GM21360 (cell line): ENCODE measurements at regions not wholly inside any gene's neighbourhood (a gene's known extent, or its start where the extent isn't known, plus 50 kb on each side); places are given as distances from the start of the nearest gene placed in this dataset.

Experiments used
- ATAC-seq: cut with Tn5 transposase; IDR thresholded peaks from one replicate; pipeline ENCODE4 v1.9.1; 2021; ENCODE audit warnings: mild to moderate bottlenecking, moderate library complexity; ENCODE audit not compliant: unreplicated experiment

DNA sequence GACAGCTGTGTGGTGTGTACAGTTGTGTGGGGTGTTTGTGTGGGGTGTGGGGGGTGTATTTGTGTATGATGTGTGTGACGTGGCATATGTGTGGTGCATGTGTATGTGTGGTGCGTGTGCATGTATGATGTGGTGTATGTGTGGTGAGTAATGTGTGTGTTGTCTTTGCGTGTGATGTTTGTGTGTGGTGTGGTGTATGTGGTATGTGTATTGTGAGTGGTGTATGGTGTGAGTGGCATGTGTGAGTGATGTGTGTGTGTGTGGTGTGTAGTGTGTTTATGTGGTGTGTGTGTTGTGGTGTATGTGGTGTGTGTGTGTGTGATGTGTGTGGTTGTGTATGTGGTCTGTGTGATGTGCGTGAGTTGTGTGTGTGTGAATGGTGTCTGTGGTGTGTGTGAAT is 191.1 kb downstream of the MELK start:
- ATAC-seq, result no peak

DNA sequence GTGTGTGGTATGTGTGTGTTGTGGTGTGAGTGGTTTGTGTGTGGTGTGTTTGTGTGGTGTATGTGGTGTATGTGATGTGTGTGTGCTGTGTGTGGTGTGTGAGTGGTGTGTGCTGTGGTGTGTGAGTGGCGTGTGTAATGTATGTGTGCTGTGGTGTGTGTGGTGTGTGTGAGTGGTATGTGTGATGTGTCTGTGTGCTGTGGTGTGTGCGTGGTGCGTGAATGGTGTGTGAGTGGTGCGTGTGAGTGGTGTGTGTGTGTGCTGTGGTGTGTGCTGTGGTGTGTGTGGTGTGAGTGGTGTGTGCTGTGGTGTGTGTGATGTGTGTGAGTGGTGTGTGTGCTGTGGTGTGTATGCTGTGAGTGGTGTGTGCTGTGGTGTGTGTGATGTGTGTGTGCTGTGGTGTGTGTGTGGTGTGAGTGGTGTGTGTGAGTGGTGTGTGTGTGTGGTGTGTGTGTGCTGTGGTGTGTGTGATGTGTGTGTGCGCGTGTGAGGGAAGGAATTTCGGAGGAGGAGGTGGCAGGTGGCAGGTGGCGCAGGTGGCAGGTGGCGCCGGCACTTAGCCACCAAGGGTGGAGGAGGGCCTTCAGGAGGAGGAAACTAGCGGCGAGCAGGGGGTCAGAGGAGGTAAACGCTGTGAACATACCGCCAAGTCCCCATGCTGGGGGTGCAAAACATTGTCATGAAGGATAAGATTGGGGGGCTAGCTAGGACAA is 191.8 kb downstream of the MELK start:
- no peak for ATAC-seq

DNA sequence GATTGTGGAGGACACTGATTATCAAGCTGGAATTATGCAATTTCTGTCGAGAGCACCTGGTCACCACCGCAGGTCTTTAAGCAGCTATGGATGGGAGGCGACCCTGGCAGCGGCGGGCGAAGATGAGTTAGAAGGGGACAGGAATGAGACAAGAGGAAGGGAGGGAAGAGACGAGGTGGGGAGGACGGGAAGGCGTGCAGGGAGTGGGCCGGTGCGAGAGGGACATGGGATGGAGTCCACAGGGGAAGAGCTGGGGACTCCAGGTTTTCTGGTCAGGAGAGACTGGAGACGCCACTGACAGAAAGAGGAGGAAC is 192.3 kb downstream of the MELK start:
- no peak for ATAC-seq

DNA sequence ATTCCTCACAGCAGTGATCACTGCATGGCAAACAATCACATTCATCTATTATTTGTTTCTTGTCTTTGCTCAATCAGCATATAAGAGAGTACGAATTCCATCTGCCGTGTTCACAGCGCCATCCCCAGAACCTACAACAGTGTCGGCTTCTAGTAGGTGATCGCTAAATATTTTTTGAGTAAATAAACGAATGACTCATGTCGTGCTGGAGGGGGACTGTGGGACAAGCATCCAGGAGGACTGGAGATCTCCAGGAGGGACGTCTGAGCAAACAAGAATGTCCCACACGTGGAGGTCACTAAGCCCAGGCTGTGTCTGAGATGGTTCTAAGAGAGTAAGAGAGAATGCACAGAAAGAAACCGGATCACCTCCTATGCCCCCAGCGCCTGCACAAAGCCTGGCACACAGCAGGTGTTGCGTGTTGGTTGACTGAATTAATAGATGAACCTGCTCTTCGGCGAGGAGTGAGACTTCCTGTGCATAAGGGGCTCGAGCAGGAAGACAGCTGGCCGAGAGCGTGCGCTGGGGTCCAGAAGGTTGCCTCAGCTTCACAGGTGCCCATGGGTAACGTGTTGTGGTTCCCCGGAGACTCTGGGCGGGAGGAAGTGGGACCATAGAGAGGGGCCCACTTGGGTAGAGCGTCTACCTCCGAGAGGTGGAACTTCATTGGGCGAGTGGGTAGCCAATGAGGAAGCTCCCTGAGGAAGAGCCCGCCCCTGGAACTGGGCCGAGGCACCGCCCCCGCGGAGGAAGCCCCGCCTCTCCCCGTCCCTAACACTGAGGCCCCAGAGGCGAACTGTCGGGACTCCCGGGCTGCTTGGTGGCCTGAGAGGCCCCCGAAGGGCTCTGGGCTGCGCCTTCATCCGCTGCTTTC is 193.0 kb downstream of the MELK start:
- ATAC-seq, result peak; percentile 99

DNA sequence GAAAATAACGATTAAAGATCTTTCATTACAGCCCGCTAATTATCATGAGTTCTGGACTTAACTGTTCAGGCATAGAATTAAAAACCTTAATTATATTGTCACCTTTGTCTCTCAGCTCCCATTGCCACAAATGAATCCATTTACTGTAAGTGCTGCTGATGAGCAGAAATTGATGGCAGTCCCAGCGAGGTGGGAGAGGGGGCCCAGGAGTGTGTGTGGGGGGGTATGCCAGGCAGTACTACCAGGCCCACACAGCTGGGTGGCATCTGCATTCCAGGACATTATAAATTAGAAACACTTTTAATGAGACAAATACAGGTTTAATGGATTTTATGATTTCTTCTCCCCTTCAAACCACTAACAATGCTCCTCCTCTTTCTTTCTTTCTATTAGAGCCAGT is 196.0 kb downstream of the MELK start:
- no peak for ATAC-seq

DNA sequence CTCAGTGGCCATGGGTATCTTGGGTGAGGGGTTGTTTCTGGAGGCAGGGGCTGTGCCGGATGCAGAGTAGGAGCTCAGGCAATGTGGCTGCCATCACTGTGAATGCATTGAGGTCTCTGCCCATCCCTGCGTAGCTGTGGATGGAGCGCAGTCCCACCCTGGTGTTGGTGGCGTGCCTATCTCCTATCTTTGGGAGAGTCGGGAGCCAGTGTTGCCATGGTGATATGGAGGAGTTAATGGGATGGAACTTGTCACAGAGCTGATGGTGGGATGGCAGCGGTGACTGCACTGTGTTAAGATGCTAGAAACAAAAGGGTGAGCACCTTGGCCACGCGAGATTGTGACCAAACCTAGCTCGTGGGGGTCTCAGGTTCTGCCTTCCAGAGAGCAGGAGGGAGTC is 197.3 kb downstream of the MELK start:
- ATAC-seq, result no peak

DNA sequence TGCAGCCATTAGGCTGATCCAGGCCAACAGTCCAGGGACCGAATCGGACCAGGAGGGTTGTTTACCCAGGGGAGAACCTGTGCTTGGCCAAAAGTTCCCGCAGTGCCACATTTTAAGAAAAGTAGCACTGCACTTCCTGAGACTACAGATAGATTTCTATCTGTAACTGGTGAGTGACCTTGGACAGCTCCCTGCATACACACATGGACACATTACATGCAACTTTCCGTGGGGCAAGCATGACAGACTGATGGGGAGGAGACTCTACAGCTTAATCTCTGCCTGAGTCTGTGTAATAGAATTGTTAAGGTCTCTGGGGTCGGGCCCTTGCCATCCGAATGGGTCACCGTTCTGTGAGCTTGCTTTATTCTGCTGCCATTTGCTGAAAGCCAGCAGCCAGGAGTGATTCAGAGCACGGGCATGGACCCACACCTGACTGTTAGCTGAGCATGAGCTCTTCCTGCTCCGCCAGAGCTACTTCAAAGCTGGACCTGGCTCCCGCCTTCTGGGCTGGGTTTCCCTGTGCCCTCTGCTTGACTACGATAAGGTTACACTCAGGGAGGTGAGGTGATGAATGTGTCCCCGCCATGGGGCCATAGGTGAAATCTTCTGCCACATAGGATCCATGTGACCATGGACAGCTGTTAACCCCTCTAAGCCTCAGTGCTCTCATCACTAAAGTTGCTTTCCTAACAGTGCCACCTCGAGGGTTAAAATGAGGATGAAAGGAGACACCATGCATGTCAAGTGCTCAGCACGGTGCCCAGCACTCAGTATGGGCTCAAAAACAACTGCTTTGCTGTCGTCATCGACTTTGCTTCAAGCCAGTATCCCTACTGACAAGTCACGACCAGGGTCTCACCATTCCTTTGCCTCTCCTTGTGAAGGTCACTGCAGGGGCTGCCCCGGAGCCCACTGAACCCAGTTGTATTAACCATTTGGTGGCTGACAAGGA is 200.0 kb downstream of the MELK start:
- no peak for ATAC-seq

DNA sequence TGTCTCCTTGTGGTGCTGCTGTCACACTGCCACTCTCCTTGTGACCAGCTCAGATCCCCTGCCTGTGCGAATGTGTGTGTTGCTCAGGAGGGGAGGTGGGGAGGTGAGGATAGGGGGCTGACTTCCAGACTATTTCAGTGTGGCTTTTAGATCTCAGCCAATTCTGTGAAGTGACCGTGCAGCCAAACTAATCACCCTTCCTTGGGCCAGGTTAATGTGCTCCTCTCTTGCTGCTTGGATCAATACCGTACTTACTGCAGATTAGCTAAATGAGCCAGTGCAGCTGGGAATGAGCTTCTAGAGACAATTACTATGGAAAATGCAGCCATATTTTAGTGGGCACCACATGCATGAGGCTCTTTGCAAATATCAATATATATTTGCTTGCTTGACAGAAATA is 206.0 kb downstream of the MELK start:
- no peak for ATAC-seq

DNA sequence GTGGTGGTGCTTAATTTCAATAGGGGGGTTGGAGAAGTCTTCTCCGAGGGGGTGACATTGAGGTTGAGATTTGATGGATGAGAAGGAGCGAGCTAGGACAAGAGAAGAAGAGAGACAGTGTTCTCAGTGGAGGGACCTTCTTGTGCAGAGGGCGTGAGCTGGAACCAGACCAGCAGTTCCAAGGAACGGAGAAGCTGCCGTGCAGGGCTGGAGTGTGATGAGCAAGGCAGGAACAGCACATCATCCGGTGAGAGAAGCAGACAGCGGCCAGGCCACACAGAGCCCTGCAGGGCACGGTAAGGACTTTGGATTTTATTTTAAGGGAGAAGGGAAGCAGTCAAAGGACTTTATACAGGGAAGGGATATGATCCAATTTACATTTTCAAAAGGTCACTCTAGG is 206.9 kb downstream of the MELK start:
- no peak for ATAC-seq

DNA sequence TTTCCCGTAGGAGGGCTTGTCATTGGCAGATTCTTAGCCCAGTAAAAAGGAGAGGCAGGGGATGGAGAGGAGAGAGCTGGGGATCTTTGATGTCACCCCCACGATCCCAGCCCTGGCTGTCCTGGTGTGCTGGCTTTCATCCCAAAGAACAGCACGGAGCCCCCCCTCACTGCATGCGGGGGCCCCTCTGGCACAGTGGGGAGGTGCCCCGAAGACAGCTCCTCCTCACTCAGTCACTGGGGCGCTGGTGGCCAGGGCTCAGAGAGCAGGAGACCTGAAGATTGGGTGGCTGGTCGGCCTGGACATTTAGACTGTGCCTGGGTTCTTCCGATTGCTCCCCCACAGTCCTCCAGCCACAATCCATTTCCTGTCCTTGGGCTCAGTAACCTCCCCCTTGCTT is 207.5 kb downstream of the MELK start:
- ATAC-seq, result no peak

DNA sequence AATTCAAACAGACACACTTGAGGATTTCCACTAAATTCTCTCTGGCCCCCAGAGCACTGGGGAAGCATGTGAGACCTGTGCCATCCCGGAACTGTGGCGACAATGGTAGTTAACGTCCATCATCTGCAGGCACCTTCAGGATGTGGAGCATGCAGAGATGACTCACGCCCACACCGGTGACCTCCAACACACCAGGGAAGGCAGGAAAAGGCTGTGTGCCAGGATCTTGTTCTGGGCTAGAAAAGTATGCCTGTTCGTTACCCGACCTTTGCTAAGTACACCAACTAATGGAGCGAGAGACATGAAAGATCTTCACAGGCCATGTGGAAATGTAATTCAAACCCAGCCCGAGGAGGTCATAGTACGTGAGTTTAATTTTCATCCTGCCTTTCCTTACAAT is 208.8 kb downstream of the MELK start:
- no peak for ATAC-seq
